Mesothelial cell of epicardium (in vitro differentiated cells): ENCODE measurements at regions not wholly inside any gene's neighbourhood (a gene's known extent, or its start where the extent isn't known, plus 50 kb on each side); places are given as distances from the start of the nearest gene placed in this dataset.

ENCODE experiments used
- DNase-seq, 2 experiments: peaks; one replicate each; pipeline ENCODE4 v3.0.0; 2021; ENCODE audit warnings: low spot score in 2 of 2; ENCODE audit not compliant: unreplicated experiment in 2 of 2
- H3K27ac Mint-ChIP-seq: 2 replicates; pipeline ENCODE4 v1.8.0; 2021; ENCODE audit warnings: mixed read lengths
- H3K27me3 Mint-ChIP-seq: 2 replicates; pipeline ENCODE4 v1.8.0; 2021; ENCODE audit warnings: low read depth, mixed read lengths
- H3K36me3 Mint-ChIP-seq: 2 replicates; pipeline ENCODE4 v1.8.0; 2021; ENCODE audit warnings: mixed read lengths
- H3K4me1 Mint-ChIP-seq: 2 replicates; pipeline ENCODE4 v1.8.0; 2021; ENCODE audit warnings: mixed read lengths
- H3K4me3 Mint-ChIP-seq: 2 replicates; pipeline ENCODE4 v1.8.0; 2021; ENCODE audit warnings: mild to moderate bottlenecking, moderate library complexity, mixed read lengths
- H3K9me3 Mint-ChIP-seq: 2 replicates; pipeline ENCODE4 v1.8.0; 2021; ENCODE audit warnings: mixed read lengths
- TF ChIP-seq, protein P1 (sequence below): fragments of 200-600 bp; sonication (generic); IDR thresholded peaks from one replicate; pipeline ENCODE4 v1.5.0; 2021; ENCODE audit warnings: antibody characterized with exemption; ENCODE audit not compliant: unreplicated experiment

DNA sequence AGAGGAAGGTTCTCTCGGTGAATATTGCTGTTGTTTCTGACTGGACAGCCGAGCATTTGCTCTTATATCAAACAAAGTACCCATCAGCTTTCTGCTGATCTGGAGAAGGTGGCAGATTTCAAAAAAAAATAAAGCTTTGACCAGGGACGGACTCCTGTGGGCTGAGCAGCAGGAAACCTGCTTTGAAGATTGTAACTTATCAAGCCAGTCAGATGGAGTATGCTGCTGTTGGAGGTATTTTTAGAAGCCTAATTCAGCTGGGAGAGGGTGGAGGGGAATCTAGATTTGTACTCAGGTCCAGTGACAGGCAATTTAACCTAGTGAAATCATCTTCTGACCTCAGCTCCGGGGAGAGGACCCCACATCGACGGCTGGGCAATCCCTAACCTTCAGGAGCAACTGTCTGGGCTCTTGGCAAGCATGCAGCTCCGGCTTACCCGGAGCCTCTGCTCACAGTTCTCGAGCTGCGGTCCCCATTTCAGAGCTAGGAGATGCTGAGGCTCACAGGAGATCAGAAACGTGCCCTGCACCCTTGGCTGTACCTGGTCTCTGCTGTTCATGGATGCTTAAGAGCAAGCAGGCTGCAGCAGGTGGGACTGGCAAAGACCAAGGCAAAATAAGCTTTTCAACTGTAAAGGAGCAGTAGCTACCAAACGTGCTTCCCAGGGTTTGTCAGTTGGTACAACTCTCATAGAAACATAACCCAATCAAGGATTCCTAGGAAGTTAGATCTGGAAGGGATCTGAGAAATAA, 89.3 kb upstream of the ST8SIA2 start:
- TF ChIP-seq, protein P1, sequence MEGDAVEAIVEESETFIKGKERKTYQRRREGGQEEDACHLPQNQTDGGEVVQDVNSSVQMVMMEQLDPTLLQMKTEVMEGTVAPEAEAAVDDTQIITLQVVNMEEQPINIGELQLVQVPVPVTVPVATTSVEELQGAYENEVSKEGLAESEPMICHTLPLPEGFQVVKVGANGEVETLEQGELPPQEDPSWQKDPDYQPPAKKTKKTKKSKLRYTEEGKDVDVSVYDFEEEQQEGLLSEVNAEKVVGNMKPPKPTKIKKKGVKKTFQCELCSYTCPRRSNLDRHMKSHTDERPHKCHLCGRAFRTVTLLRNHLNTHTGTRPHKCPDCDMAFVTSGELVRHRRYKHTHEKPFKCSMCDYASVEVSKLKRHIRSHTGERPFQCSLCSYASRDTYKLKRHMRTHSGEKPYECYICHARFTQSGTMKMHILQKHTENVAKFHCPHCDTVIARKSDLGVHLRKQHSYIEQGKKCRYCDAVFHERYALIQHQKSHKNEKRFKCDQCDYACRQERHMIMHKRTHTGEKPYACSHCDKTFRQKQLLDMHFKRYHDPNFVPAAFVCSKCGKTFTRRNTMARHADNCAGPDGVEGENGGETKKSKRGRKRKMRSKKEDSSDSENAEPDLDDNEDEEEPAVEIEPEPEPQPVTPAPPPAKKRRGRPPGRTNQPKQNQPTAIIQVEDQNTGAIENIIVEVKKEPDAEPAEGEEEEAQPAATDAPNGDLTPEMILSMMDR = no peak
- Mint-ChIP-seq H3K9me3 (peaks cover 12% of the 10 kb centered on the region), H3K4me3 (no peak overlapping the region), H3K36me3 (no peaks in the 10 kb centered on the region), H3K4me1 (peaks cover 5% of the 10 kb centered on the region), H3K27me3 (peaks cover 32% of the 10 kb centered on the region), H3K27ac (no peak overlapping the region)
- DNase-seq = no peak

DNA sequence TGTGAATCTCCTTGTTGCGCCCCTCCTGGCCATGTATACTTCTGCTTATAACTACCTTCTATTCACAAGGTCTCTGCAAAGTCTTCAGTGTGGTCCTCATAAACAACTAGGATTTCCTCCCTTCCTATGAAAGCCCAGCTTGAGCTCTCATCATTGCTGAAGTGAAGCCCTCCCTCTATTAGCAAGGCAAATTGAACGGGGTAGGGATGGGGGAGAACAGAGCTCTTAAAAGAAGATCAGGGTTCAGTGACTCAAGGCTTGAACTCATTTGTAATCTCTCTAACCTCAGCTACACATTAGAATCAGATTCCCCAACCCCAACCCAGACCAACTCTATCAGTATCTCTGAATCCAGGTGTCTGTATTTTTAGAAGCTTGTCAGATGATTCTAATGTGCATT, 88.3 kb upstream of the ST8SIA2 start:
- no peak for DNase-seq
- TF ChIP-seq, protein P1 = no peak
- no peak overlapping the region for H3K4me3 Mint-ChIP-seq

DNA sequence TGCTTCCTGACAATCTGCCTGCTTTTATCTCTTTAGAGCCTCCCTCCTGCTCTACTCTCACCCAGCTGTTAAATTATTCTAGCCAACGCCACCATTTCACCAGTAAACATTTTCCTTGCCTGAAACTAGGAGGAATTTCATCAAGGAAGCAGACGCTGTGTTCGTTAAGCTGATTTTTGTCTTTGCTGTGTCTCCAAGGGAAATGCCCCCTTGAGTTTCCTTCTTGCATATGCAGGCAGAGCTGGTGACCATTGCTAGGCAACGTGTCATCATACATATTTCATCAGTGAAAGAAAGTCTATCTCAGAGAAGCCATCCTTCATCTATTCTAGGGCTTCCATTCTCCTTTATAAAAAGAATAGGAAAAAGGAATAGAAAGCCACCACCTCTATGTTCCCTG, 87.0 kb upstream of the ST8SIA2 start:
- H3K36me3 Mint-ChIP-seq = no peaks in the 10 kb centered on the region
- H3K27ac Mint-ChIP-seq = no peak overlapping the region
- H3K4me3 Mint-ChIP-seq = no peak overlapping the region
- H3K27me3 Mint-ChIP-seq = peaks cover 35% of the 10 kb centered on the region
- H3K4me1 Mint-ChIP-seq = peaks cover 5% of the 10 kb centered on the region
- H3K9me3 Mint-ChIP-seq = peaks cover 6% of the 10 kb centered on the region
- TF ChIP-seq, protein P1 = peak; percentile 47
- no peak for DNase-seq

More for the DNA sequence above, 88.3 kb upstream of the ST8SIA2 start:
- Mint-ChIP-seq H3K27ac (no peak overlapping the region), H3K9me3 (peaks cover 12% of the 10 kb centered on the region), H3K27me3 (peaks cover 32% of the 10 kb centered on the region), H3K4me1 (peaks cover 5% of the 10 kb centered on the region), H3K36me3 (no peaks in the 10 kb centered on the region)

DNA sequence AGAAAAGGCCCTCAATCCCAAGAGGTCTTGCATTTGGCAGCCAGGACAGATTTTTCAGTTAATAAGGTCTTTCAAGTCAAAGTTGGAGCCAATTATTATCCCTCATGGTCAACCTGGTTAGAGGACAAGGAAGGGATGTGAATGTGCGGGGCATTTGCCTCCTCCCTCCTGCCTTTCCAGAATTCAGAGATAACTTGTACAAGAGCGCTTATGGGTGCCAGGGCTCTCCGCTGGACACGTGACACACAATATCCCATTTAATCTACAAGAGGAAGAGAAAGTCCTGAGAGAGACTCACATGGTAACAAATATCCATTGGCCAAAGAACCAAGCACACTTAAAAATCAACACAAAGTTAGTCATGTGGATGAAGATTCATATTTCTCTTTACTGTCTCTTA, 78.5 kb upstream of the ST8SIA2 start:
- H3K27me3 Mint-ChIP-seq = peaks cover 65% of the 10 kb centered on the region
- no peak overlapping the region for H3K4me3 Mint-ChIP-seq
- peaks cover 11% of the 10 kb centered on the region for H3K4me1 Mint-ChIP-seq
- DNase-seq = no peak
- H3K36me3 Mint-ChIP-seq = no peaks in the 10 kb centered on the region
- H3K27ac Mint-ChIP-seq = peak overlapping the region; percentile 39
- peaks cover 12% of the 10 kb centered on the region for H3K9me3 Mint-ChIP-seq
- TF ChIP-seq, protein P1 = no peak

DNA sequence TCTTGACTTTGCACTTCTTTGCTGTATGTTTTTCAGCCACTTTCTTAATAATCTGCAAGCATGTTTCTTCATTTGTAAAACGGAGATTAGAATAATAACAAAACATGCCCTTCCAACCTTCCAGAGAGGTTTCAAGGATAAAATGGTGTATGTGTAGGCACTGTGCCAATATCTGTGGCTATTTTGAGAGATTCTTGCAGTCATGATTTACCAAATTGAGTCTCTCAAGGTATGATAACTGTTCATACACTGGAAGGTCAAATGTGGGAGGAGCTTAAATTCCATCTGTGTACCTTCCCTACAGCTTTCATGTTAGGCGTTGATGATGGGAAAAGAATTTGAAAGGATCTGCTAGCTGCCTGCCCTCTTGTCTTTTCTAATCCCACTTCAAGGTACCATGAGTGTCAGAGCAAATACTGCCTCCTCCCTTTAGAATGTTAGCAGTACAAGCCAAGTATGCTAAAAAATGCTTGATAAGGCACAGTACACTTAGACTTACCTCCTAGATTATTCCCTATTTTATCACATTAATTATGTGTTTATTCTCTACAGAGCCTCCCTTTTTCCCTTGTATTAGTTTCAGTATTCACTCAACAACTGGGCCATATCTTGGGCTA, 78.0 kb upstream of the ST8SIA2 start:
- TF ChIP-seq, protein P1 = no peak
- Mint-ChIP-seq H3K27ac (peak overlapping the region; percentile 39), H3K27me3 (peaks cover 70% of the 10 kb centered on the region), H3K4me3 (no peak overlapping the region), H3K36me3 (no peaks in the 10 kb centered on the region), H3K4me1 (peaks cover 11% of the 10 kb centered on the region), H3K9me3 (peaks cover 12% of the 10 kb centered on the region)
- no peak for DNase-seq
